Activated CD4-positive, CD25-positive, alpha-beta regulatory T cell (primary cell): ENCODE measurements at regions not wholly inside any gene's neighbourhood (a gene's known extent, or its start where the extent isn't known, plus 50 kb on each side); places are given as distances from the start of the nearest gene placed in this dataset.
"Not testable (repeated sequence)": the region's sequence is repeated elsewhere in the genome, so short reads cannot be mapped to it uniquely, and the experiment has no call there.

Experiments used
- DNase-seq, 4 experiments: peaks; one replicate each; lab custom pipeline; 2025; lab: John Stamatoyannopoulos, UW

- DNase-seq, result no peak
Measured at GRCh38 chr18:11458447-11458846, 150.9 kb upstream of the SLC35G4 start.

GRCh38 chr18:11457853-11458252 lies 151.5 kb upstream of the SLC35G4 start:
- not testable (repeated sequence) for DNase-seq

GRCh38 chr18:11454040-11454439 lies 155.4 kb upstream of the SLC35G4 start:
- DNase-seq, result no peak

- DNase-seq, result not testable (repeated sequence)
Measured at GRCh38 chr18:11444169-11444568, 165.2 kb upstream of the SLC35G4 start.

GRCh38 chr18:11437046-11437445 lies 172.3 kb upstream of the SLC35G4 start:
- DNase-seq, result no peak

- no peak for DNase-seq
Measured at GRCh38 chr18:11432360-11432811, 177.0 kb upstream of the SLC35G4 start.

- no peak for DNase-seq
Measured at GRCh38 chr18:11429876-11430275, 179.5 kb upstream of the SLC35G4 start.

- no peak for DNase-seq
Measured at GRCh38 chr18:11425211-11425610, 184.2 kb upstream of the SLC35G4 start.

- no peak for DNase-seq
Measured at GRCh38 chr18:11419338-11419737, 190.1 kb upstream of the SLC35G4 start.

- DNase-seq, result no peak
Measured at GRCh38 chr18:11412811-11413210, 196.6 kb upstream of the SLC35G4 start.

GRCh38 chr18:11411048-11411447 lies 198.3 kb upstream of the SLC35G4 start:
- no peak for DNase-seq

GRCh38 chr18:11408555-11409065 lies 200.8 kb upstream of the SLC35G4 start:
- DNase-seq, result no peak

GRCh38 chr18:11407940-11408339 lies 201.5 kb upstream of the SLC35G4 start:
- DNase-seq, result no peak

GRCh38 chr18:11405804-11406203 lies 203.6 kb upstream of the SLC35G4 start:
- DNase-seq, result no peak

- DNase-seq, result no peak
Measured at GRCh38 chr18:11400703-11401102, 208.7 kb upstream of the SLC35G4 start.

- no peak for DNase-seq
Measured at GRCh38 chr18:11398625-11399024, 210.8 kb upstream of the SLC35G4 start.

- DNase-seq, result no peak
Measured at GRCh38 chr18:11392980-11393885, 216.2 kb upstream of the SLC35G4 start.

- no peak for DNase-seq
Measured at GRCh38 chr18:11392292-11392691, 217.1 kb upstream of the SLC35G4 start.

- DNase-seq, result no peak
Measured at GRCh38 chr18:11391661-11392060, 217.7 kb upstream of the SLC35G4 start.

- no peak for DNase-seq
Measured at GRCh38 chr18:11388755-11389680, 220.4 kb upstream of the SLC35G4 start.

GRCh38 chr18:11387880-11388279 lies 221.5 kb upstream of the SLC35G4 start:
- no peak for DNase-seq

- DNase-seq, result no peak
Measured at GRCh38 chr18:11383381-11383780, 226.0 kb upstream of the SLC35G4 start.
